GM12865 (cell line): ENCODE measurements at regions not wholly inside any gene's neighbourhood (a gene's known extent, or its start where the extent isn't known, plus 50 kb on each side); places are given as distances from the start of the nearest gene placed in this dataset.
"Not testable (repeated sequence)": the region's sequence is repeated elsewhere in the genome, so short reads cannot be mapped to it uniquely, and the experiment has no call there.

Source experiments
- DNase-seq: peaks from one replicate; pipeline ENCODE4 v3.0.0; 2010; ENCODE audit warnings: low read depth
- H3K4me3 ChIP-seq: 2 replicates; pipeline ENCODE4 v1.5.1; 2011; ENCODE audit warnings: mild to moderate bottlenecking, low read depth, low read length, control low read depth
- CTCF ChIP-seq: IDR thresholded peaks from 2 replicates; pipeline ENCODE4 v1.5.1; 2011; ENCODE audit warnings: low read length, control low read depth, low read depth, inconsistent platforms; ENCODE audit not compliant: insufficient read depth; ENCODE audit errors: missing control alignments

- H3K4me3 ChIP-seq, result no peak overlapping the region
- no peak for DNase-seq
- TF ChIP-seq CTCF, result no peak
Measured at GRCh38 chr10:53463539-53463938, 691.0 kb upstream of the MBL2 start.

GRCh38 chr10:53458007-53458406, 685.4 kb upstream of the MBL2 start:
- TF ChIP-seq CTCF, result no peak
- no peak for DNase-seq

GRCh38 chr10:53453196-53453595, 680.6 kb upstream of the MBL2 start:
- peak; percentile 17 for TF ChIP-seq CTCF
- H3K4me3 ChIP-seq, result no peak overlapping the region
- no peak for DNase-seq

More at GRCh38 chr10:53458007-53458406, 685.4 kb upstream of the MBL2 start:
- no peak overlapping the region for H3K4me3 ChIP-seq

- no peak for TF ChIP-seq CTCF
- no peak overlapping the region for H3K4me3 ChIP-seq
- DNase-seq, result no peak
Measured at GRCh38 chr10:53447576-53447975, 675.0 kb upstream of the MBL2 start.

- no peak for TF ChIP-seq CTCF
- H3K4me3 ChIP-seq, result no peak overlapping the region
- DNase-seq, result no peak
Measured at GRCh38 chr10:53441843-53442242, 669.3 kb upstream of the MBL2 start.

- no peak overlapping the region for H3K4me3 ChIP-seq
- DNase-seq, result no peak
- TF ChIP-seq CTCF, result no peak
Measured at GRCh38 chr10:53440601-53441000, 668.0 kb upstream of the MBL2 start.

GRCh38 chr10:53439075-53439474, 666.5 kb upstream of the MBL2 start:
- not testable (repeated sequence) for H3K4me3 ChIP-seq, DNase-seq
